ENCODE measurements at regions not wholly inside any gene's neighbourhood (a gene's known extent, or its start where the extent isn't known, plus 50 kb on each side); places are given as distances from the start of the nearest gene placed in this dataset.
"Not testable (repeated sequence)": the region's sequence is repeated elsewhere in the genome, so short reads cannot be mapped to it uniquely, and the experiment has no call there.

- Histone ChIP-seq H3K27ac (no peak overlapping the region), H3K4me3 (no peak overlapping the region), H3K27me3 (no peaks in the 10 kb centered on the region), H3K9me3 (no peaks in the 10 kb centered on the region), H3K4me1 (peaks cover 0 to 53% (median 9%) of the 10 kb centered on the region in 4 donors), H3K36me3 (peaks cover 10 to 21% (median 14%) of the 10 kb centered on the region in 3 donors)
- intact Hi-C loops (cut with DNase I; ENCODE audit: low total_unique reads): no loop called here
- TF ChIP-seq CTCF (IDR thresholded peaks at IDR 0.05): no peak
- DNase-seq: no peak
Measured at GRCh38 chr7:130953196-130953595, 219.2 kb upstream of the KLF14 start.

GRCh38 chr7:130954918-130955564 is 221.0 kb upstream of the KLF14 start:
- peaks cover 0 to 64% (median 9%) of the 10 kb centered on the region in 4 donors for H3K4me1 ChIP-seq

GRCh38 chr7:130955565-130955919 is 221.5 kb upstream of the KLF14 start:
- Histone ChIP-seq H3K27ac (no peak overlapping the region), H3K9me3 (no peaks in the 10 kb centered on the region), H3K27me3 (no peaks in the 10 kb centered on the region), H3K36me3 (peaks cover 17 to 26% (median 19%) of the 10 kb centered on the region in 3 donors), H3K4me1 (peaks cover 0 to 66% (median 11%) of the 10 kb centered on the region in 4 donors), H3K4me3 (no peak overlapping the region)
- intact Hi-C loops (cut with DNase I; ENCODE audit: low total_unique reads): no loop called here
- DNase-seq: no peak
- TF ChIP-seq CTCF (IDR thresholded peaks at IDR 0.05): no peak

More at GRCh38 chr7:130954918-130955564, 221.0 kb upstream of the KLF14 start:
- no peak overlapping the region for H3K4me3 ChIP-seq
- intact Hi-C loops (cut with DNase I; ENCODE audit: low total_unique reads): no loop called here
- H3K27ac ChIP-seq: no peak overlapping the region
- peaks cover 17 to 31% (median 19%) of the 10 kb centered on the region in 3 donors for H3K36me3 ChIP-seq
- H3K27me3 ChIP-seq: no peaks in the 10 kb centered on the region
- no peak for TF ChIP-seq CTCF (IDR thresholded peaks at IDR 0.05)
- no peak for DNase-seq
- no peaks in the 10 kb centered on the region for H3K9me3 ChIP-seq

- H3K27ac ChIP-seq: no peak overlapping the region
- H3K36me3 ChIP-seq: peaks cover 10 to 23% (median 20%) of the 10 kb centered on the region in 3 donors
- H3K4me3 ChIP-seq: no peak overlapping the region
- DNase-seq: no peak
- intact Hi-C loops (cut with DNase I; ENCODE audit: low total_unique reads): no loop called here
- no peaks in the 10 kb centered on the region for H3K27me3 ChIP-seq
- no peak for TF ChIP-seq CTCF (IDR thresholded peaks at IDR 0.05)
- H3K4me1 ChIP-seq: peaks cover 0 to 73% (median 7%) of the 10 kb centered on the region in 4 donors
- H3K9me3 ChIP-seq: no peaks in the 10 kb centered on the region
Measured at GRCh38 chr7:130956417-130957136, 222.6 kb upstream of the KLF14 start.

GRCh38 chr7:130957137-130957513 is 223.1 kb upstream of the KLF14 start:
- H3K36me3 ChIP-seq: peaks cover 14 to 20% (median 16%) of the 10 kb centered on the region in 3 donors
- H3K27ac ChIP-seq: no peak overlapping the region
- intact Hi-C loops (cut with DNase I; ENCODE audit: low total_unique reads): no loop called here

GRCh38 chr7:130957722-130958435 is 223.9 kb upstream of the KLF14 start:
- DNase-seq; H3K9me3 ChIP-seq; H3K4me3 ChIP-seq; H3K27ac ChIP-seq; H3K27me3 ChIP-seq; intact Hi-C loops (cut with DNase I; ENCODE audit: low total_unique reads): not testable (repeated sequence)
- H3K36me3 ChIP-seq: peaks cover 14 to 20% (median 16%) of the 10 kb centered on the region in 3 donors
- H3K4me1 ChIP-seq: peaks cover 0 to 65% (median 8%) of the 10 kb centered on the region in 4 donors

More at GRCh38 chr7:130957137-130957513, 223.1 kb upstream of the KLF14 start:
- H3K9me3 ChIP-seq: no peaks in the 10 kb centered on the region
- no peaks in the 10 kb centered on the region for H3K27me3 ChIP-seq
- no peak for TF ChIP-seq CTCF (IDR thresholded peaks at IDR 0.05)
- H3K4me1 ChIP-seq: peaks cover 0 to 73% (median 8%) of the 10 kb centered on the region in 4 donors
- no peak overlapping the region for H3K4me3 ChIP-seq
- DNase-seq: no peak
